AG20443 (cell line): ENCODE measurements at regions not wholly inside any gene's neighbourhood (a gene's known extent, or its start where the extent isn't known, plus 50 kb on each side); places are given as distances from the start of the nearest gene placed in this dataset.
A peak's percentile ranks its signal among the peaks of the same experiment; 100 is the strongest.
"Not testable (repeated sequence)": the region's sequence is repeated elsewhere in the genome, so short reads cannot be mapped to it uniquely, and the experiment has no call there.

Source experiments
- DNase-seq: peaks from one replicate; pipeline ENCODE4 v3.0.0; 2012; ENCODE audit warnings: low spot score, mixed read lengths

DNA sequence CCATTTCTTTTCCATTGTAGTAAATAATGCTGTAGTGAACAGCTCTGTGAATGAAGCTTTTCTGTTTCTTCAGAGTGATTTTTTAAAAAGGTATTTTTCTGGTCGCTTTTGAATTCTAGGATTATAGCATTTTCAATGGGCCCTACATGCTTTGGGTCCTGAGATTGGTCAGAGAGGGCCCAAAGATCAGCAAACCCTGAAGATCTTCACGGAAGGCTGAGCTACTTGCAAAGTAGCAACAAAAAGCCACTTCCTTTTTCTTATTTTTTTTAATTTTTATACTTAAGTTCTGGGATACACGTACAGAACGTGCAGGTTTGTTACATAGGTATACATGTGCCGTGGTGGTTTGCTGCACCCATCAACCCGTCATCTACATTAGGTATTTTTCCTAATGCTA is 200.5 kb downstream of the FAT3 start:
- no peak for DNase-seq

DNA sequence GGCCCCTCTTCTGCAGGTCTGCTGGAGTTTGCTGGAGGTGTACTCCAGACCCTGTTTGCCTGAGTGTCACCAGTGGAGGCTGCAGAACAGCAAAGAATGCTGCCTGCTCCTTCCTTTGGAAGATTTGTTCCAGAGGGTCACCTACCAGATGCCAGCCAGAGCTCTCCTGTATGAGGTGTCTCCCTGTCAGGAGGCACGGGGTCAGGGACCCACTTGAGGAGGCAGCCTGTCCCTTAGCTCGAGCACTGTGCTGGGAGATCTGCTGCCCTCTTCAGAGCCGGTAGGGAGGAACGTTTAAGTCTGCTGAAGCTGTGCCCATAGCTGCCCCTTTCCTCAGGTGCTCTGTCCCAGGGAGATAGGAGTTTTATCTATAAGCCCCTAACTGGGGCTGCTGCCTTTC is 207.9 kb downstream of the FAT3 start:
- DNase-seq = no peak

DNA sequence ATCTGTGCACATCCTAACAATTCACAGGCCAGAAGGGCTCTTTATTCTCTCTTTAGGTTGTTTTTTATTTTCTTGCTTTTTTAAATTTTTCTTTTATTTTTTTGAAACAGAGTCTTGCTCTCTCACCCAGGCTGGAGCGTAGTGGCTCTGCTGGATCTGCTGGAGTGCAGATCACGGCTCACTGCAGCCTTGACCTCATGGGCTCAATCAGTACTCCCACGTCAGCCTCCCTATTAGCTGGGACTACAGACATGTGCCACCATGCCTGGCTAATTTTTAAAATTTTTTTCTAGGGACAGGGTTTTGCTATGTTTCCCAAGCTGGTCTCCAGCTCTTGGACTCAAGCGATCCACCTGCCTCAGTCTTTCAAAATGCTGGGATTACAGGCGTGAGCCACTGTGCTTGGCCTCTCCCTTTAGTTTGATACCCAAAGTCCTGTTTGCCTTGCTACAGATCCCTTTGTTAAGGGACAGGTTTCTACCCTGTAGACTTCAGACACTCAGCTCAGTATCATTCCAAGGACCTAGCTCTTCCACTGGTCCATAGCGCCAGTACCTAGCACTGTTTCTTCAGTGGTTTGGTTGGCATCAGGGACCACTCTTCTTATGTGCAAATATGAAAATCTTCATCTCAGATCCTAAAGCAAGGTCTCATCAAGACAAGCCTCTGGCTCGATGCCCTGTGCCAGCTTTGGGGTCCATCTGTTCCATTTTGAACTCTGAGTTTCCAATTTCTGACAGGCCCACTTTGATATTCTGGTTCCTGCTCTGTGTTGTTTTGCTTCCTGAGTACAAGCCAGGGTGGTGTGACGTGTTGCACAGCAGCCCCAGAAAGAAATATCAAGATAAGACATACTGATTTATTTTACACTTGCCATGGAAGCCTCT is 211.7 kb downstream of the FAT3 start:
- no peak for DNase-seq

GRCh38 chr11:92439133-92439532 is 214.5 kb downstream of the FAT3 start:
- no peak for DNase-seq

DNA sequence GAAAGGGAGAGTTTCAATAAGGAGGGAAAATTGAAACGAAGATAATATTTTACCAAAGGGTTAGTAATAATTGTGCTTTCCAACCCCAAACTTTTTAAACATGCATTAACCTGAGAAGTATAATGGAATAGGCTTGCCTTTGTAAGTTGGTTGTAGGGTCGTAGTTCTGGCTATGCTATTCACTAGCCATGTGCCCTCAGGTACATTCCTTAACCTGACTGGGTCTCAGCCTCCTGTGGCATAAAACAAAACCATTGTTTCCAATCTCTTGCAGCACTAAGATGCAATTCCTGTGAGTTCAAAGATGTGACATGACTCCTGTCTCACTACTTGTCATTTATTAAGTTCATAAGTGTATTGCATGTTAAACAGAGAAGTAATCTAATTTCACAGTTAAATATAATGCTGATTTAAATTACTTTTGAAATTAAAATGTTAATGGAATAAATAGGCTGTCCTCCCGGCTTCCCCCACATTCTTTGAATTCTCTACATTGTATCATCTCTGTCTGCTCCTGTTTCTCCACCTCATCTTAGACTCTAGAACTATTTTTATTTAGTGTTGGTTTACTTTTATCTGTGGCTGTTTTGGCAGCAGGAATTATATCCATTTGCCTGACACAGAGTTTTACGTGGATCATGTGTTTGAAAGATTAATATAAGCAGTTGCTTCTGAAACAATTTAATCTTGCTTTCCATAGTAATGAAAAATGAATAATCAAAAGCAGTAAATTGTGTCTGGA is 216.3 kb downstream of the FAT3 start:
- DNase-seq = no peak

DNA sequence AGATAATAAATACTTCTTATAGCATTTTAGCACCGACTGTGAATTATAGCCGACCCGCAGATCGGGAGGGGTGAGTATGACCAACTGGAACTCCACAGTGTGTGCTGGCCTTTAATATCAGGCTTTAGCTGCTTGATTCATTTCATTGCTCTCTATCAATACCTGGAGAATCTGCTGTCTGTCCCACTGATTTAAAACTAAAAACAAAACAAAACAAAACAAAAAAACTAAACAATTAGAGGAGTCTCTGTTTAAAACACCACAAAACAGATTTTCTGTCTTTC is 216.8 kb downstream of the FAT3 start:
- DNase-seq = no peak

DNA sequence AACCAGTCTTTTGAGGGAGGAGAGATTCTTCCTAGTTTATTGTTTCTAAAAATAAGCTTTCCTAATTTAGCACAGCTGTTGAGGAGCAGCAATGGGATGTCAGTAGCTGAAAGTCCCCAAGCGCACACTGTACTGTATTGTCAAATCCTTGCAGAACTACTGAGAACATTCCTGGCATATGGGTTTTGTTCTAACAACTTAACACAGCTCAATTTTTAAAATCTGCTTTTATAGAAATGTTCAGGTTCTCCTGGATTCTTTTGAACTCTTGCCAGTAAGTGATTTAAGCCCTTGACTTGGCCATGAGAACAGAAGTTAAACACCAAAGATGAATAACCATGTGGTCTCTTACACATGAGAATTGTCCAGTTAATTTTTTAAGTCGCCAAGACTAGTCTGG is 218.6 kb downstream of the FAT3 start:
- DNase-seq = no peak

- no peak for DNase-seq
Measured at GRCh38 chr11:92447586-92447985, 223.0 kb downstream of the FAT3 start.

- DNase-seq = no peak
Measured at GRCh38 chr11:92449222-92449621, 224.6 kb downstream of the FAT3 start.

DNA sequence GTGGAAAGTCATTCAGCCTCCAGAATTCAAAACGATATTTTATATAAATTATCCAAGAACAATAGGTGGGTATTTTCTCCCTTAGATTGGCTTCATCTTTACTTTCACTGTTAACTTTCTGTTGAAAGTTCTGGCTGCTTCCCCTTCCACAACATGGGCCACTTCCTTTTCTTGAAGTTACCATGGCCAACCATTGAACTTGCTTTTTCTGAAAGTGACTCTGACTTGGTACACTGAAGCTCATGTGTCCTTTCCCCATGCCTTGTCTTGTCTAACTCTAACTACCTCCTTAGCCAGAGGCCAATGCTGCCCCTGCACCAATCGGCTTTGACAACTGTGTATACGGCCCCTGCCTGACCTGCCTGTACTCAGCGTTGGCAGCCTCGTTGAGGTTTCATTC is 225.2 kb downstream of the FAT3 start:
- DNase-seq = no peak

- no peak for DNase-seq
Measured at GRCh38 chr11:92451063-92451462, 226.4 kb downstream of the FAT3 start.

GRCh38 chr11:92453055-92453454 is 228.4 kb downstream of the FAT3 start:
- DNase-seq = no peak

DNA sequence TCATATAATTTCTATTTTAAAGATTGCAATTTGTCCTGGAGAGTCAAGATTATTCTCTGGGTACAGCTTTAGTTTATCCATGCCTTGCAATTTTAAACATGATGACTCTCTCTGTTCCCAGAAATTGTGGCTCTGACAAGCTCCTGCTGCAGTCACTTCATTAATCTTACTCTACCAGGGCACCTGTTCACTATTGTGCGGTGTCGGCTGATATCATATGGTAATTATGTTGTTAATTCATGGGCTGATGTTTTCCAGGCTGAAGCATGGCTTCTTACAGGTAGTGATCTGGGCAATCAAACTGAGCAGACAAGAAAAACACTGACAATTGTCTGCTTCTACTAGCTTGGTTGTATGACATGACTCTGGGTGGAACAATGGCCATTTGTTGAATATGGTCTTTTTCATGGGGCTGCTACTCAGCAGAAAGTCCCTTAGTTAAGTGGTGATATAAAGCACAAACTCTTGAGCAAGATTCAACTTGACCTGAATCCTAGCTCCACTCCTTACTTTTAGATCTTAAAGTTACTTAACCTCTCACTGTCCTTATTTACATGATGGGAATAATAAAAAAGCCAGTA is 230.7 kb downstream of the FAT3 start:
- no peak for DNase-seq

- no peak for DNase-seq
Measured at GRCh38 chr11:92457250-92457649, 232.6 kb downstream of the FAT3 start.

GRCh38 chr11:92458486-92458885 is 233.9 kb downstream of the FAT3 start:
- DNase-seq = no peak

- DNase-seq = no peak
Measured at GRCh38 chr11:92460213-92460612, 235.6 kb downstream of the FAT3 start.

GRCh38 chr11:92461447-92461846 is 236.8 kb downstream of the FAT3 start:
- no peak for DNase-seq

DNA sequence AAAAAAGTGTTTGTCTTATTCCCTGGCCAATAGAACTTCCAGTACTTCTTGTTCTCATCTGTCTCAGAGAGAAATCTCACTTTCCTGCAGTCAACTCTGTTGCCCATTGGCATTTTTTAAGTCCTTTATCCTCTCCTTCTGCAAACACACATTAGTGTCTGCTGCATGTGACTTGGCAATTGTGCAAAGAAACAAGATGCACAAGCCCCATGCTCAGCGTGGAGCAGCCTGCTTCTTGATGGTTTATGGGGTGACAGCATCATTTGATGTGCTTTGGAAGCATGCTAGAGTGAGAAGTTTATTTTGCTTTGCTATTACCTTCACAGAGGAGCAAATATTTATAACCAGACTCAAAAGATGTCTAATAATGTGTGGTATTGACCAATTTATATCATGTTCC is 238.2 kb downstream of the FAT3 start:
- no peak for DNase-seq

DNA sequence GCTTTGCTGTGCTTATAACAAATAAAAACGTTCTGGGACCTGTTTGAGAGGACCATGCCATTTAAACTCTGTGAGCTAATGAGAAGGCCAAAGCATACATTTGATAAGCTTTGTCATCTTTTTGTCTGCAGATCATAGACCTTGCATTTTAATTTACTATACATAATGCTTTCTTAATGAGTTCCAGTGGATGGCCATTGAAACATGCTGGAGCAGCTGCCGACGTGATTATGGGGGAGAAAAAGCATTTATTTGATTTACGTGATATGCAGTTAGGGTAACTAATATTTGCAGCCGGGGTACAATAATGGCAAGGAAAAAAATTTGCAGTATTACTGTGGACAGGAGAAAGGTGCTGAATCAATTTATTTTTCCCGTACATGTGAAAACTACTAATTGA is 240.2 kb downstream of the FAT3 start:
- no peak for DNase-seq

DNA sequence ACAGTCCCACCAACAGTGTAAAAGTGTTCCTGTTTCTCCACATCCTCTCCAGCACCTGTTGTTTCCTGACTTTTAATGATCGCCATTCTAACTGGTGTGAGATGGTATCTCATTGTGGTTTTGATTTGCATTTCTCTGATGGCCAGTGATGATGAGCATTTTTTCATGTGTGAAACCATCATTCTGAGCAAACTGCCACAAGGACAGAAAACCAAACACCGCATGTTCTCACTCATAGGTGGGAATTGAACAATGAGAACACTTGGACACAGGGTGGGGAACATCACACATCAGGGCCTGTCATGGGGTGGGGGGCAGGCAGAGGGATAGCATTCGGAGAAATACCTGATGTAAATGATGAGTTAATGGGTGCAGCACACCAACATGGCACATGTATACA is 240.8 kb downstream of the FAT3 start:
- DNase-seq = not testable (repeated sequence)

DNA sequence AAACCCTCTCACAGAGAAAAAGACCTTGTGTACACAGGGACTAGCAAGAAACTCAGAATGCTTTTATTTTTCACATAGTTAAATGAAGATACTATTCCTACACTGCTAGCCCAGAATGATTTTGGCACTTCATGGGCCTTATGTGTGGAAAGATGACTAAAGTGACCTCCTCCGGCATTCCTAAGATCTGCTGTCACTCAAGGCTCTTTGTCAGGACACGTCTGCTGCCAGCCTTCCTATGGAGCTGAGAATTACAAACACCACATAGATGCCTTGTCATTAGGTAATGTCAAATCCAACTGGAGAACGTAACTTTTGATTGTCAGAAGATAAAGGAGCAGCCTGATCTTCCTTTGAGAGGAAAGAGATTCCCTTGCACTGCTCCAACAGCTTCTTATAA is 249.1 kb downstream of the FAT3 start:
- DNase-seq = peak; percentile 11

GRCh38 chr11:92475316-92475715 is 250.7 kb downstream of the FAT3 start:
- no peak for DNase-seq

DNA sequence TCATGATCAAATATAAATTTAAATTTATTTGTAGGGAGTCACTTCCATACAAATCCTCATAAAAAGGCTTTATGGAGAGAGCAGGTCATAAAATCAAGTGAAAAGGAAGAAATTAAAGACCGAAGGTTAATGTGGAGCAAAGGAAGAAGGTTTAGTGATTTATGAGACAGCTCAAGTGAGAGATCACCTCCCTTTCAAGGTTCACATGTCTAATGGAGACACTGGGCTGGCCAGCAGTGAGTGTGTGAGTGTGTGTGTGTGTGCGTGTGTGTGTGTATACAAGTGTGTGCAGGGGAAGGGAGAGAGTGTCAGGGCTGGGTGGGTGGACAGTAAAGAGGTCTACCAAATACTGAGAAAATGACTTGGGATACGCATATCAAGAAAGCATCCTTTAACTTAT is 251.2 kb downstream of the FAT3 start:
- DNase-seq = no peak
